ENCODE measurements at regions not wholly inside any gene's neighbourhood (a gene's known extent, or its start where the extent isn't known, plus 50 kb on each side); places are given as distances from the start of the nearest gene placed in this dataset.

GRCh38 chr13:71325556-71325955, 541.4 kb downstream of the DACH1 start:
- no peak for TF ChIP-seq CTCF (conservative IDR thresholded peaks at IDR 0.05)
- TF ChIP-seq EZH2 (IDR thresholded peaks at IDR 0.05; ENCODE audit: low read depth): no peak

Data from PC-9 (cell line).